H1 (cell line): ENCODE measurements at regions not wholly inside any gene's neighbourhood (a gene's known extent, or its start where the extent isn't known, plus 50 kb on each side); places are given as distances from the start of the nearest gene placed in this dataset.

Source experiments
- CTCF ChIA-PET: fragments of 300-600 bp; sonication (Branson Sonifier 250); formaldehyde crosslinking; loops from one replicate; lab custom pipeline; 2021; ENCODE audit not compliant: partially characterized antibody; lab: Charles Lee
- POLR2A ChIA-PET: fragments of 300-600 bp; sonication (Branson Sonifier 250); formaldehyde crosslinking; loops from one replicate; lab custom pipeline; 2021; ENCODE audit warnings: inconsistent platforms; ENCODE audit not compliant: partially characterized antibody; lab: Charles Lee
- DNase-seq, 2 experiments: peaks; one replicate each; pipeline versions ENCODE4 v3.0.0 to v3.0.0-alpha.2; 2010 to 2022; ENCODE audit warnings: low spot score in 2 of 2, low read depth in 1 of 2, mixed read lengths in 1 of 2
- FAIRE-seq: peaks from 2 replicates; lab custom pipeline; 2011; peaks lifted over from hg19 to GRCh38; lab: Jason Lieb, UNC
- H2AFZ ChIP-seq: 2 replicates; pipeline ENCODE4 v1.8.1; 2012; ENCODE audit warnings: low read length, inconsistent platforms
- H2AK5ac ChIP-seq: 2 replicates; pipeline ENCODE4 v1.6.1; 2013; ENCODE audit warnings: low read depth, low read length
- H2BK120ac ChIP-seq: replicated peaks from 2 replicates; pipeline ENCODE3; 2013; ENCODE audit warnings: low read depth, low read length, inconsistent platforms
- H2BK12ac ChIP-seq: 2 replicates; pipeline ENCODE4 v1.6.1; 2013; ENCODE audit warnings: low read depth, low read length
- H2BK15ac ChIP-seq: 2 replicates; pipeline ENCODE4 v1.6.1; 2013; ENCODE audit warnings: low read length
- H2BK20ac ChIP-seq: 2 replicates; pipeline ENCODE4 v1.6.1; 2013; ENCODE audit warnings: low read length
- H2BK5ac ChIP-seq: 2 replicates; pipeline ENCODE4 v1.6.1; 2013; ENCODE audit warnings: low read depth, low read length
- H3K14ac ChIP-seq: 2 replicates; pipeline ENCODE4 v1.6.1; 2013; ENCODE audit warnings: inconsistent platforms; ENCODE audit not compliant: insufficient read length
- H3K18ac ChIP-seq: 2 replicates; pipeline ENCODE4 v1.6.1; 2013; ENCODE audit warnings: low read length; ENCODE audit errors: extremely low read depth
- H3K23ac ChIP-seq: 2 replicates; pipeline ENCODE4 v1.6.1; 2013; ENCODE audit warnings: inconsistent platforms; ENCODE audit not compliant: insufficient read length
- H3K23me2 ChIP-seq: 2 replicates; pipeline ENCODE4 v1.6.1; 2013; ENCODE audit warnings: low read depth, low read length
- H3K27ac ChIP-seq: 2 replicates; pipeline ENCODE4 v1.6.1; 2011; ENCODE audit warnings: low read depth, low read length, inconsistent platforms
- H3K27me3 ChIP-seq, 4 experiments: replicated peaks in 1 of 4; 1 replicate in 1 of 4; 2 replicates in 3 of 4; pipeline versions ENCODE4 v1.6.1 to v1.8.1; 2011 to 2013; ENCODE audit warnings: low read length in 3 of 4, mild to moderate bottlenecking in 3 of 4, inconsistent platforms in 2 of 4, mixed read lengths in 2 of 4, moderate library complexity in 1 of 4; ENCODE audit not compliant: control insufficient read depth in 3 of 4, insufficient read depth in 3 of 4; ENCODE audit errors: extremely low read depth in 1 of 4
- H3K36me3 ChIP-seq, 4 experiments: 2 replicates each; pipeline versions ENCODE4 v1.6.1 to v1.8.1; 2011 to 2013; ENCODE audit warnings: mild to moderate bottlenecking in 4 of 4, low read length in 3 of 4, moderate library complexity in 2 of 4, control low read depth in 1 of 4, inconsistent platforms in 1 of 4; ENCODE audit not compliant: insufficient read depth in 4 of 4, control insufficient read depth in 2 of 4
- H3K4ac ChIP-seq: replicated peaks from 2 replicates; pipeline ENCODE3; 2013; ENCODE audit warnings: low read length, low read depth, mixed read lengths, inconsistent platforms; ENCODE audit not compliant: insufficient read length
- H3K4me1 ChIP-seq, 4 experiments: replicated peaks in 1 of 4; 1 replicate in 1 of 4; 2 replicates in 3 of 4; pipeline versions ENCODE4 v1.6.1 to v1.8.1; 2011 to 2013; ENCODE audit warnings: low read length in 3 of 4, inconsistent platforms in 2 of 4, mixed read lengths in 1 of 4; ENCODE audit not compliant: insufficient read depth in 4 of 4, control insufficient read depth in 3 of 4
- H3K4me2 ChIP-seq, 2 experiments: 2 replicates each; pipeline versions ENCODE4 v1.6.1 to v1.8.1; 2011 to 2013; ENCODE audit warnings: low read depth in 2 of 2, low read length in 2 of 2, control low read depth in 1 of 2, inconsistent platforms in 1 of 2, mild to moderate bottlenecking in 1 of 2; ENCODE audit not compliant: insufficient read depth in 1 of 2
- H3K4me3 ChIP-seq, 4 experiments: fragments of 200-600, 300-600 bp in 1 of 4; sonication (generic), shearing (Covaris generic), sonication (Bioruptor Twin) in 1 of 4; 2 replicates each; pipeline versions ENCODE4 v1.5.1 to v1.8.1; 2011 to 2016; ENCODE audit warnings: low read length in 4 of 4, low read depth in 3 of 4, control low read depth in 2 of 4, inconsistent platforms in 2 of 4, mild to moderate bottlenecking in 2 of 4, mixed read lengths in 1 of 4, moderate library complexity in 1 of 4; ENCODE audit not compliant: insufficient read depth in 2 of 4; ENCODE audit errors: extremely low read depth in 1 of 4
- H3K56ac ChIP-seq: replicated peaks from 2 replicates; pipeline ENCODE3; 2013; ENCODE audit warnings: low read depth, mild to moderate bottlenecking, mixed read lengths, low read length, inconsistent platforms; ENCODE audit not compliant: insufficient read length
- H3K79me1 ChIP-seq: 2 replicates; pipeline ENCODE4 v1.6.1; 2013; ENCODE audit warnings: low read depth, low read length, control low read depth
- H3K79me2 ChIP-seq, 2 experiments: 2 replicates each; pipeline versions ENCODE4 v1.6.1 to v1.8.1; 2012 to 2013; ENCODE audit warnings: low read length in 2 of 2, mild to moderate bottlenecking in 2 of 2, inconsistent platforms in 1 of 2; ENCODE audit not compliant: insufficient read depth in 2 of 2, control insufficient read depth in 1 of 2
- H3K9ac ChIP-seq, 4 experiments: replicated peaks in 1 of 4; 1 replicate in 1 of 4; 2 replicates in 3 of 4; pipeline versions ENCODE4 v1.6.1 to v1.8.1; 2011 to 2013; ENCODE audit warnings: low read depth in 3 of 4, low read length in 3 of 4, control low read depth in 2 of 4, mild to moderate bottlenecking in 2 of 4, moderate library complexity in 2 of 4, inconsistent platforms in 1 of 4; ENCODE audit errors: extremely low read depth in 1 of 4
- H3K9me3 ChIP-seq, 2 experiments: 2 replicates each; pipeline versions ENCODE4 v1.6.1 to v1.8.1; 2012 to 2013; ENCODE audit warnings: mild to moderate bottlenecking in 2 of 2, moderate library complexity in 2 of 2, control low read depth in 1 of 2, inconsistent platforms in 1 of 2, low read depth in 1 of 2, low read length in 1 of 2, mixed read lengths in 1 of 2; ENCODE audit not compliant: insufficient read depth in 2 of 2
- H4K20me1 ChIP-seq, 2 experiments: replicated peaks in 1 of 2; 2 replicates each; pipeline versions ENCODE3 to v1.8.1; 2011 to 2013; ENCODE audit warnings: inconsistent platforms in 2 of 2, low read length in 2 of 2, mild to moderate bottlenecking in 1 of 2; ENCODE audit not compliant: insufficient read depth in 2 of 2, control insufficient read depth in 1 of 2
- H4K5ac ChIP-seq: 2 replicates; pipeline ENCODE4 v1.6.1; 2013; ENCODE audit warnings: low read length, low read depth, mixed read lengths, inconsistent platforms; ENCODE audit not compliant: insufficient read length
- H4K8ac ChIP-seq: 2 replicates; pipeline ENCODE4 v1.8.0; 2013; ENCODE audit warnings: mild to moderate bottlenecking, moderate library complexity, low read length, inconsistent platforms; ENCODE audit not compliant: insufficient read depth; ENCODE audit errors: extremely low read depth
- H4K91ac ChIP-seq: replicated peaks from 2 replicates; pipeline ENCODE3; 2013; ENCODE audit warnings: low read length, mixed read lengths, inconsistent platforms; ENCODE audit not compliant: insufficient read length
- RXRA ChIP-seq: IDR thresholded peaks from 2 replicates; pipeline ENCODE4 v1.6.1; 2011; ENCODE audit warnings: low read depth, mild to moderate bottlenecking, low read length, moderate library complexity; ENCODE audit not compliant: insufficient read depth
- WGBS, 2 experiments: shearing (Covaris generic) in 1 of 2; methylation state at CpG; one replicate each; pipeline versions ENCODE4 v1.1.6 to v1.1.7; 2013 to 2015; ENCODE audit warnings: low lambda C conversion rate in 2 of 2, mixed read lengths in 2 of 2, inconsistent platforms in 1 of 2, low coverage in 1 of 2, missing lambda C conversion rate in 1 of 2; ENCODE audit not compliant: insufficient replicate concordance in 2 of 2, insufficient coverage in 1 of 2, insufficient read length in 1 of 2; ENCODE audit errors: extremely low coverage in 1 of 2, missing lambda C conversion rate in 1 of 2; 5-methylcytosine and 5-hydroxymethylcytosine counted together
- TF ChIP-seq, protein P1 (sequence below), 3 experiments: IDR thresholded peaks; 1 replicate in 2 of 3; 2 replicates in 1 of 3; pipeline versions ENCODE4 v1.5.1 to v1.6.1; 2011; ENCODE audit warnings: low read length in 3 of 3, mild to moderate bottlenecking in 3 of 3, inconsistent platforms in 2 of 3, low read depth in 1 of 3, moderate library complexity in 1 of 3; ENCODE audit not compliant: insufficient read depth in 1 of 3; ENCODE audit errors: control extremely low read depth in 1 of 3

DNA sequence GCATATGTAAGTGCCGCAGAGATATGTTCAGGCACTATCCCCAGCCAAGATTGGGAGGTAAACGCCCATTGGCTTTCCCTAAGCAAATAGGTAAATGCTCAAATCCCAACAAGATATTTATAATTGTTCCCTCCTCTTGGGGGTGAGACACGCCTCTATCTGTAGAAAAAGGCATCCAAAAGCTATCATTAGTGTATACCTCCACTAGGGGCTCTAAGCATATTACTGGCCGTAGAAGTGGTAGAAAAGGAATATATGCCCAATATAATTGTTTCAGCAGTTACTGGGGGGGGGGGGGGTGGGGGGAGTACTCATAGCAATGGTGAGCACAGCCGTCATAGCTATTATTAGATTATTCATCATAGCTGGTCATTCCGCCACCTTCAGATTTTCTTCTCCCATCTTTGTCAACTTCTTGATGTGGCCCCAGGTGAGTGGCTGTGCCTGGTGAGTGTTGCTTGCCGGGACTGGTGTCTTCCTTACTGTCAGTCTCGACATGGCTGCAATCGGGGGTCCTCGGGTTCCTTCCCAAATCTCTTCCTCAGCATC is 53.3 kb upstream of the WDR1 start:
- no peak overlapping the region for H3K4me2 ChIP-seq
- H3K79me1 ChIP-seq, result no peaks in the 10 kb centered on the region
- H4K20me1 ChIP-seq, result no peaks in the 10 kb centered on the region
- no peaks in the 10 kb centered on the region for H3K27me3 ChIP-seq
- no peak overlapping the region for H4K8ac ChIP-seq
- H4K5ac ChIP-seq, result no peak overlapping the region
- no peak overlapping the region for H3K9ac ChIP-seq
- POLR2A ChIA-PET, result no interaction called here
- no peaks in the 10 kb centered on the region for H3K36me3 ChIP-seq
- H3K4ac ChIP-seq, result no peak overlapping the region
- no peak overlapping the region for H3K14ac ChIP-seq
- H3K18ac ChIP-seq, result no peak overlapping the region
- 90% methylated on average over 9 of the region's 10 CpGs; no CpG with 5 or more reads in 1 of the 2 experiments for WGBS, 2 experiments
- no peak overlapping the region for H2AK5ac ChIP-seq
- FAIRE-seq, result no peak
- H3K79me2 ChIP-seq, result no peaks in the 10 kb centered on the region
- H3K27ac ChIP-seq, result no peak overlapping the region
- H3K23ac ChIP-seq, result no peak overlapping the region
- TF ChIP-seq RXRA, result no peak
- TF ChIP-seq, protein P1, sequence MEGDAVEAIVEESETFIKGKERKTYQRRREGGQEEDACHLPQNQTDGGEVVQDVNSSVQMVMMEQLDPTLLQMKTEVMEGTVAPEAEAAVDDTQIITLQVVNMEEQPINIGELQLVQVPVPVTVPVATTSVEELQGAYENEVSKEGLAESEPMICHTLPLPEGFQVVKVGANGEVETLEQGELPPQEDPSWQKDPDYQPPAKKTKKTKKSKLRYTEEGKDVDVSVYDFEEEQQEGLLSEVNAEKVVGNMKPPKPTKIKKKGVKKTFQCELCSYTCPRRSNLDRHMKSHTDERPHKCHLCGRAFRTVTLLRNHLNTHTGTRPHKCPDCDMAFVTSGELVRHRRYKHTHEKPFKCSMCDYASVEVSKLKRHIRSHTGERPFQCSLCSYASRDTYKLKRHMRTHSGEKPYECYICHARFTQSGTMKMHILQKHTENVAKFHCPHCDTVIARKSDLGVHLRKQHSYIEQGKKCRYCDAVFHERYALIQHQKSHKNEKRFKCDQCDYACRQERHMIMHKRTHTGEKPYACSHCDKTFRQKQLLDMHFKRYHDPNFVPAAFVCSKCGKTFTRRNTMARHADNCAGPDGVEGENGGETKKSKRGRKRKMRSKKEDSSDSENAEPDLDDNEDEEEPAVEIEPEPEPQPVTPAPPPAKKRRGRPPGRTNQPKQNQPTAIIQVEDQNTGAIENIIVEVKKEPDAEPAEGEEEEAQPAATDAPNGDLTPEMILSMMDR (IDR thresholded peaks at IDR 0.05; ENCODE audit: control extremely low read depth in 1 of 3, insufficient read depth in 1 of 3, low read depth in 1 of 3, low read length in 3 of 3), result peak in 1 of 3 experiments; percentile 17; a peak in 1 of 4 replicates
- no peak overlapping the region for H2BK20ac ChIP-seq
- no peak overlapping the region for H2BK120ac ChIP-seq
- H3K9me3 ChIP-seq, result no peaks in the 10 kb centered on the region
- no peak overlapping the region for H2BK15ac ChIP-seq
- no peak overlapping the region for H3K56ac ChIP-seq
- no peak overlapping the region for H2BK12ac ChIP-seq
- DNase-seq, result no peak
- no peak overlapping the region for H3K4me3 ChIP-seq
- H4K91ac ChIP-seq, result no peak overlapping the region
- H2AFZ ChIP-seq, result no peak overlapping the region
- H3K23me2 ChIP-seq, result no peaks in the 10 kb centered on the region
- no peak overlapping the region for H2BK5ac ChIP-seq
- H3K4me1 ChIP-seq, result no peaks in the 10 kb centered on the region; a peak in 2 of 7 replicates
- CTCF ChIA-PET, result interaction anchor here (0.8 to 11.6 kb wide), 10 partner anchors 9 to 368 kb away, joined by 3 to 69 read pairs (median 5); no protein-coding TSS in a partner anchor
